Spleen (tissue), 7 donors: ENCODE measurements at regions not wholly inside any gene's neighbourhood (a gene's known extent, or its start where the extent isn't known, plus 50 kb on each side); places are given as distances from the start of the nearest gene placed in this dataset.
"Not testable (repeated sequence)": the region's sequence is repeated elsewhere in the genome, so short reads cannot be mapped to it uniquely, and the experiment has no call there.

Experiments
- CTCF ChIP-seq, 11 experiments: fragments of 200-600 bp in 7 of 11; fragments of 450-650 bp in 4 of 11; sonication (generic) in 4 of 11; IDR thresholded peaks in 8 of 11; conservative IDR thresholded peaks in 3 of 11; 1 replicate in 7 of 11; 2 replicates in 4 of 11; pipeline versions ENCODE4 v1.4.0 to v1.8.0; 2016 to 2021; ENCODE audit warnings: antibody characterized with exemption in 11 of 11, inconsistent platforms in 4 of 11, mild to moderate bottlenecking in 1 of 11
- POLR2A ChIP-seq, 3 donors: fragments of 450-650 bp; IDR thresholded peaks; one replicate each; pipeline ENCODE4 v1.5.1; 2017; ENCODE audit warnings: antibody characterized with exemption in 3 of 3, mild to moderate bottlenecking in 1 of 3
- POLR2AphosphoS5 ChIP-seq, 3 donors: sonication (generic); formaldehyde crosslinking; IDR thresholded peaks; one replicate each; pipeline ENCODE4 v1.5.1; 2017; ENCODE audit warnings: antibody characterized with exemption in 3 of 3
- donor health status: DM: no; HTN: no; CAD: no; lungs with moderate emphysema.
- donor health status: DM: no; HTN: no; CAD: no.
- donor health status: DM: no; HTN: no; CAD: no.

GRCh38 chr9:63762230-63762629, 1522.8 kb downstream of the FOXD4L5 start:
- TF ChIP-seq CTCF (IDR thresholded peaks at IDR 0.05 in 8 of 11, conservative IDR thresholded peaks at IDR 0.05 in 3 of 11); POLR2AphosphoS5 (IDR thresholded peaks at IDR 0.05); POLR2A (IDR thresholded peaks at IDR 0.05): not testable (repeated sequence)
